HG02885 (cell line): ENCODE measurements at regions not wholly inside any gene's neighbourhood (a gene's known extent, or its start where the extent isn't known, plus 50 kb on each side); places are given as distances from the start of the nearest gene placed in this dataset.
"Not testable (repeated sequence)": the region's sequence is repeated elsewhere in the genome, so short reads cannot be mapped to it uniquely, and the experiment has no call there.

Experiments
- ATAC-seq: cut with Tn5 transposase; IDR thresholded peaks from one replicate; pipeline ENCODE4 v1.9.1; 2021; ENCODE audit warnings: mild to moderate bottlenecking; ENCODE audit not compliant: unreplicated experiment, poor library complexity

- no peak for ATAC-seq
Measured at GRCh38 chr10:123269675-123270074, 115.5 kb downstream of the BUB3 start.

- no peak for ATAC-seq
Measured at GRCh38 chr10:123270221-123270620, 116.0 kb downstream of the BUB3 start.

- ATAC-seq = no peak
Measured at GRCh38 chr10:123270806-123271205, 116.6 kb downstream of the BUB3 start.

- ATAC-seq = no peak
Measured at GRCh38 chr10:123272171-123272570, 118.0 kb downstream of the BUB3 start.

GRCh38 chr10:123274306-123275135 is 120.3 kb downstream of the BUB3 start:
- no peak for ATAC-seq

- ATAC-seq = no peak
Measured at GRCh38 chr10:123275136-123275564, 120.9 kb downstream of the BUB3 start.

- no peak for ATAC-seq
Measured at GRCh38 chr10:123278445-123278844, 124.2 kb downstream of the BUB3 start.

GRCh38 chr10:123283371-123283770 is 129.2 kb downstream of the BUB3 start:
- not testable (repeated sequence) for ATAC-seq

GRCh38 chr10:123284022-123284421 is 129.8 kb downstream of the BUB3 start:
- no peak for ATAC-seq

- no peak for ATAC-seq
Measured at GRCh38 chr10:123287594-123288247, 133.5 kb downstream of the BUB3 start.

- ATAC-seq = no peak
Measured at GRCh38 chr10:123289432-123289831, 135.2 kb downstream of the BUB3 start.

- ATAC-seq = no peak
Measured at GRCh38 chr10:123294109-123294508, 139.9 kb downstream of the BUB3 start.

GRCh38 chr10:123294886-123295285 is 140.7 kb downstream of the BUB3 start:
- no peak for ATAC-seq

- ATAC-seq = no peak
Measured at GRCh38 chr10:123295644-123296043, 141.4 kb downstream of the BUB3 start.

- ATAC-seq = no peak
Measured at GRCh38 chr10:123297175-123297574, 143.0 kb downstream of the BUB3 start.

- no peak for ATAC-seq
Measured at GRCh38 chr10:123298583-123298982, 144.4 kb downstream of the BUB3 start.

- ATAC-seq = no peak
Measured at GRCh38 chr10:123299598-123299997, 145.4 kb downstream of the BUB3 start.

GRCh38 chr10:123301077-123301857 is 147.1 kb downstream of the BUB3 start:
- no peak for ATAC-seq

GRCh38 chr10:123303581-123304337 is 149.6 kb downstream of the BUB3 start:
- ATAC-seq = no peak

GRCh38 chr10:123305671-123306070 is 151.5 kb downstream of the BUB3 start:
- ATAC-seq = no peak
